ENCODE measurements at regions not wholly inside any gene's neighbourhood (a gene's known extent, or its start where the extent isn't known, plus 50 kb on each side); places are given as distances from the start of the nearest gene placed in this dataset.

- no peak for TF ChIP-seq CTCF (IDR thresholded peaks at IDR 0.05)
- TF ChIP-seq USF2 (IDR thresholded peaks at IDR 0.05) = no peak
- no peak for TF ChIP-seq POLR2A (IDR thresholded peaks at IDR 0.05; ENCODE audit: low read length)
- no peak for TF ChIP-seq POLR2AphosphoS2 (conservative IDR thresholded peaks at IDR 0.05; ENCODE audit: low read length)
- TF ChIP-seq EP300 (IDR thresholded peaks at IDR 0.05) = no peak
Measured at GRCh38 chr16:61296814-61297213, 739.4 kb downstream of the CDH8 start.
